ENCODE measurements at regions not wholly inside any gene's neighbourhood (a gene's known extent, or its start where the extent isn't known, plus 50 kb on each side); places are given as distances from the start of the nearest gene placed in this dataset.
A peak's percentile ranks its signal among the peaks of the same experiment; 100 is the strongest.

GRCh38 chr17:15124264-15124595 lies 140.9 kb downstream of the PMP22 start:
- Histone ChIP-seq H3K36me3 (ENCODE audit: insufficient read depth, low read length) (no peaks in the 10 kb centered on the region), H4K20me1 (ENCODE audit: insufficient read depth, low read length) (no peaks in the 10 kb centered on the region), H3K27me3 (ENCODE audit: insufficient read depth, low read length) (no peaks in the 10 kb centered on the region), H3K27ac (ENCODE audit: low read depth, low read length) (peak overlapping the region; percentile 54), H3K4me3 (ENCODE audit: insufficient read depth, low read length) (no peak overlapping the region), H2AFZ (ENCODE audit: low read length) (no peak overlapping the region), H3K4me1 (ENCODE audit: insufficient read depth, low read length) (peaks cover 17% of the 10 kb centered on the region), H3K79me2 (ENCODE audit: insufficient read depth, low read length) (no peaks in the 10 kb centered on the region), H3K4me2 (ENCODE audit: insufficient read depth, low read length) (no peak overlapping the region), H3K9me3 (ENCODE audit: low read depth, low read length) (no peaks in the 10 kb centered on the region)
- TF ChIP-seq CTCF (IDR thresholded peaks at IDR 0.05; ENCODE audit: extremely low read depth, low read depth, low read length), result no peak
- DNase-seq (ENCODE audit: insufficient read length, low spot score, missing footprints), result no peak

DNA sequence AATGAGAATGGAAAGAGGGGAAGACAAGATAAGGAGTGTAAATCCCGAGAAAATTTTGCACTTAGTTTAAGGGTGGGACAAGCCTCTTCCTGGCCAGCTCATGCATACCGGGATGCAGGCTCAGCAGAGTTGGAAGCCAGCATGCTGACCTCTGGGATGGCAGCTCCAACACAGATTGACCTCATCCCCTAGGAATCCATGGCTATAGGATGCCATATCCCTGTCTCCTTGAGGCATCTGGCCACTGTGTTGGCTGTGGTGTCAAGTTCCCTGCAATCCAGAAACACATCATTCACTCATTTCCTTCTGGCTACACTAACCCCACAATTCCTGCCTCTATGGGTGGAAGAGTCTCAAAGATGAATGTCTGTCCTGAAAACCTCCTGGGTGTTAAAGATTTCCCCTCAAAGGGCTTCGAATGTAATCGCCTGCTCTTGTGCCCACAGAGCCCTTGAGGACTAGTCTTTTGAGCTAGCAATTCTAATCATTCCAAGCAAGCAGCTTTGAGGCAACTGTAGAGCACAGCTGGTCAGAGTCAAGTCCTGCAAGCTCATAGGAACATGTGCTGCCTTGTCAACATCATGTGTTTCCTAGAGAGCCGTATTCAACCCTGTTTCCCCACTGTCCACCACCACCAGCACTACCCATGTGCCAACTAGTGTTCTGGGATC lies 141.4 kb downstream of the PMP22 start:
- Histone ChIP-seq H3K36me3 (ENCODE audit: insufficient read depth, low read length) (no peaks in the 10 kb centered on the region), H3K27ac (ENCODE audit: low read depth, low read length) (peak overlapping the region; percentile 54), H3K9me3 (ENCODE audit: low read depth, low read length) (no peaks in the 10 kb centered on the region), H4K20me1 (ENCODE audit: insufficient read depth, low read length) (no peaks in the 10 kb centered on the region), H3K4me1 (ENCODE audit: insufficient read depth, low read length) (peaks cover 17% of the 10 kb centered on the region), H3K27me3 (ENCODE audit: insufficient read depth, low read length) (no peaks in the 10 kb centered on the region), H2AFZ (ENCODE audit: low read length) (no peak overlapping the region), H3K4me2 (ENCODE audit: insufficient read depth, low read length) (peak overlapping the region; percentile 40), H3K79me2 (ENCODE audit: insufficient read depth, low read length) (no peaks in the 10 kb centered on the region), H3K4me3 (ENCODE audit: insufficient read depth, low read length) (no peak overlapping the region)
- peak; percentile 80 for DNase-seq (ENCODE audit: insufficient read length, low spot score, missing footprints)
- no peak for TF ChIP-seq CTCF (IDR thresholded peaks at IDR 0.05; ENCODE audit: extremely low read depth, low read depth, low read length)

- Histone ChIP-seq H3K27ac (ENCODE audit: low read depth, low read length) (peak overlapping the region; percentile 54), H3K36me3 (ENCODE audit: insufficient read depth, low read length) (no peaks in the 10 kb centered on the region), H4K20me1 (ENCODE audit: insufficient read depth, low read length) (no peaks in the 10 kb centered on the region), H3K4me3 (ENCODE audit: insufficient read depth, low read length) (no peak overlapping the region), H3K9me3 (ENCODE audit: low read depth, low read length) (no peaks in the 10 kb centered on the region), H3K4me2 (ENCODE audit: insufficient read depth, low read length) (peak overlapping the region; percentile 40), H2AFZ (ENCODE audit: low read length) (no peak overlapping the region), H3K79me2 (ENCODE audit: insufficient read depth, low read length) (no peaks in the 10 kb centered on the region), H3K4me1 (ENCODE audit: insufficient read depth, low read length) (peaks cover 17% of the 10 kb centered on the region), H3K27me3 (ENCODE audit: insufficient read depth, low read length) (no peaks in the 10 kb centered on the region)
- TF ChIP-seq CTCF (IDR thresholded peaks at IDR 0.05; ENCODE audit: extremely low read depth, low read depth, low read length), result no peak
- no peak for DNase-seq (ENCODE audit: insufficient read length, low spot score, missing footprints)
Measured at GRCh38 chr17:15122857-15123256, 142.3 kb downstream of the PMP22 start.

- no peaks in the 10 kb centered on the region for H4K20me1 ChIP-seq (ENCODE audit: insufficient read depth, low read length)
- H3K27ac ChIP-seq (ENCODE audit: low read depth, low read length), result no peak overlapping the region
- H3K4me3 ChIP-seq (ENCODE audit: insufficient read depth, low read length), result no peak overlapping the region
- H3K36me3 ChIP-seq (ENCODE audit: insufficient read depth, low read length), result no peaks in the 10 kb centered on the region
- no peaks in the 10 kb centered on the region for H3K79me2 ChIP-seq (ENCODE audit: insufficient read depth, low read length)
- no peaks in the 10 kb centered on the region for H3K27me3 ChIP-seq (ENCODE audit: insufficient read depth, low read length)
- DNase-seq (ENCODE audit: insufficient read length, low spot score, missing footprints), result no peak
- H3K4me1 ChIP-seq (ENCODE audit: insufficient read depth, low read length), result peaks cover 17% of the 10 kb centered on the region
- no peak overlapping the region for H2AFZ ChIP-seq (ENCODE audit: low read length)
- H3K4me2 ChIP-seq (ENCODE audit: insufficient read depth, low read length), result no peak overlapping the region
- no peak for TF ChIP-seq CTCF (IDR thresholded peaks at IDR 0.05; ENCODE audit: extremely low read depth, low read depth, low read length)
- no peaks in the 10 kb centered on the region for H3K9me3 ChIP-seq (ENCODE audit: low read depth, low read length)
Measured at GRCh38 chr17:15121426-15121825, 143.7 kb downstream of the PMP22 start.
